Upper lobe of left lung (tissue), 6 donors: ENCODE measurements at regions not wholly inside any gene's neighbourhood (a gene's known extent, or its start where the extent isn't known, plus 50 kb on each side); places are given as distances from the start of the nearest gene placed in this dataset.

Experiments used
- ATAC-seq, 2 donors: fragments of 200-7000 bp; cut with Tn5 transposase; one replicate each; pipeline ENCODE4 v1.9.1; 2022; ENCODE audit warnings: mild to moderate bottlenecking in 2 of 2, moderate library complexity in 2 of 2; ENCODE audit not compliant: low FRiP score in 2 of 2
- DNase-seq, 2 donors: peaks; one replicate each; pipeline ENCODE4 v3.0.0-alpha.2; 2019 to 2020
- H3K27ac ChIP-seq, 4 donors: fragments of 200-600 bp; sonication (generic); one replicate each; pipeline ENCODE4 v1.5.1; 2016 to 2019
- H3K27me3 ChIP-seq, 4 donors: fragments of 200-600 bp; sonication (generic); one replicate each; pipeline ENCODE4 v1.5.1; 2017 to 2019
- H3K36me3 ChIP-seq, 4 donors: fragments of 200-600 bp; sonication (generic); one replicate each; pipeline ENCODE4 v1.5.1; 2016 to 2019
- H3K4me1 ChIP-seq, 4 donors: fragments of 200-600 bp; sonication (generic); one replicate each; pipeline ENCODE4 v1.5.1; 2018 to 2019
- H3K4me3 ChIP-seq, 4 donors: fragments of 200-600 bp; sonication (generic); one replicate each; pipeline ENCODE4 v1.5.1; 2017 to 2019; ENCODE audit warnings: mild to moderate bottlenecking in 2 of 4, moderate library complexity in 1 of 4
- H3K9me3 ChIP-seq, 4 donors: fragments of 200-600 bp; sonication (generic); one replicate each; pipeline ENCODE4 v1.5.1; 2018 to 2019
- CTCF ChIP-seq, 6 experiments: fragments of 450-650 bp in 4 of 6; fragments of 200-600 bp in 2 of 6; sonication (generic) in 2 of 6; IDR thresholded peaks; one replicate each; pipeline ENCODE4 v1.5.1; 2016 to 2019; ENCODE audit warnings: antibody characterized with exemption in 6 of 6
- EP300 ChIP-seq, 4 donors: sonication (generic); formaldehyde crosslinking; IDR thresholded peaks; one replicate each; pipeline ENCODE4 v1.5.1; 2017; ENCODE audit warnings: antibody characterized with exemption in 4 of 4, control low read depth in 2 of 4
- POLR2A ChIP-seq, 4 donors: fragments of 450-650 bp; IDR thresholded peaks; one replicate each; pipeline ENCODE4 v1.5.1; 2016 to 2017; ENCODE audit warnings: antibody characterized with exemption in 4 of 4, mild to moderate bottlenecking in 2 of 4
- POLR2AphosphoS5 ChIP-seq, 2 donors: sonication (generic); formaldehyde crosslinking; IDR thresholded peaks; one replicate each; pipeline ENCODE4 v1.5.1; 2017; ENCODE audit warnings: antibody characterized with exemption in 2 of 2
- WGBS, 2 donors: methylation state at CpG; one replicate each; pipeline ENCODE4 v1.1.5; 2017 to 2018; 5-methylcytosine and 5-hydroxymethylcytosine counted together
- donor health status: DM: no; HTN: no; CAD: no; lungs with moderate emphysema.
- donor health status: DM: no; HTN: yes; CAD: no; lungs with severe emphysema.

DNA sequence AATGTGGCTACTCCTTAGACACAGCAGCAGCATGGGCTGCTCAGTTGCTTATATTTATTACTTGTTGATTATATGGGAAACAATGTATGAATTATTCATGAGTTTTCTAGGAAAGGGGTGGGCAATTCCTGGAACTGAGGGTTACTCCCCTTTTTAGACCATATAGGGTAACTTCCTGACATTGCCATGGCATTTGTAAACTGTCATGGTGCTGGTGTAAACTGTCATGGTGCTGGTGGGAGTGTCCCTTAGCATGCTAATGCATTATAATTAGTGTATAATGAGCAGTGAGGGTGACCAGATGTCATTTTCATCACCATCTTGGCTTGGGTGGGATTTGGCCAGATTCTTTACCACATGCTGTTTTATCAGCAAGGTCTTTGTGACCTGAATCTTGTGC, 734.6 kb upstream of the PTPRD start:
- Histone ChIP-seq H3K9me3 (peaks cover 0 to 2% (median 0%) of the 10 kb centered on the region in 4 donors), H3K36me3 (no peaks in the 10 kb centered on the region), H3K27me3 (no peaks in the 10 kb centered on the region), H3K27ac (no peak overlapping the region), H3K4me3 (no peak overlapping the region), H3K4me1 (no peaks in the 10 kb centered on the region)
- TF ChIP-seq CTCF (IDR thresholded peaks at IDR 0.05) = no peak
- TF ChIP-seq POLR2AphosphoS5 (IDR thresholded peaks at IDR 0.05) = no peak
- TF ChIP-seq POLR2A (IDR thresholded peaks at IDR 0.05) = no peak
- TF ChIP-seq EP300 (IDR thresholded peaks at IDR 0.05) = no peak
- ATAC-seq (no peak), DNase-seq (no peak)

- DNase-seq = no peak
- Histone ChIP-seq H3K4me3 (no peak overlapping the region), H3K36me3 (no peaks in the 10 kb centered on the region), H3K27me3 (no peaks in the 10 kb centered on the region), H3K4me1 (no peaks in the 10 kb centered on the region), H3K9me3 (peaks cover 0 to 2% (median 0%) of the 10 kb centered on the region in 4 donors), H3K27ac (no peak overlapping the region)
- WGBS, 2 donors = 72 to 74% methylated on average over 5 of the region's 5 CpGs
- no peak for ATAC-seq
- TF ChIP-seq CTCF (IDR thresholded peaks at IDR 0.05) = no peak
- no peak for TF ChIP-seq POLR2AphosphoS5 (IDR thresholded peaks at IDR 0.05)
- TF ChIP-seq POLR2A (IDR thresholded peaks at IDR 0.05) = no peak
- TF ChIP-seq EP300 (IDR thresholded peaks at IDR 0.05) = no peak
These were observed 735.6 kb upstream of the PTPRD start for GRCh38 chr9:11348366-11348765.

- H3K36me3 ChIP-seq = no peaks in the 10 kb centered on the region
- WGBS, 2 donors = 71 to 81% methylated on average over 4 to 5 of the region's 5 CpGs
- H3K27ac ChIP-seq = no peak overlapping the region
- H3K4me1 ChIP-seq = no peaks in the 10 kb centered on the region
- H3K27me3 ChIP-seq = no peaks in the 10 kb centered on the region
- peaks cover 0 to 2% (median 0%) of the 10 kb centered on the region in 4 donors for H3K9me3 ChIP-seq
- TF ChIP-seq POLR2AphosphoS5 (IDR thresholded peaks at IDR 0.05) (no peak), EP300 (IDR thresholded peaks at IDR 0.05) (no peak), POLR2A (IDR thresholded peaks at IDR 0.05) (no peak), CTCF (IDR thresholded peaks at IDR 0.05) (no peak)
- no peak for ATAC-seq
- no peak for DNase-seq
- no peak overlapping the region for H3K4me3 ChIP-seq
These were observed 736.4 kb upstream of the PTPRD start for GRCh38 chr9:11349187-11349586.

DNA sequence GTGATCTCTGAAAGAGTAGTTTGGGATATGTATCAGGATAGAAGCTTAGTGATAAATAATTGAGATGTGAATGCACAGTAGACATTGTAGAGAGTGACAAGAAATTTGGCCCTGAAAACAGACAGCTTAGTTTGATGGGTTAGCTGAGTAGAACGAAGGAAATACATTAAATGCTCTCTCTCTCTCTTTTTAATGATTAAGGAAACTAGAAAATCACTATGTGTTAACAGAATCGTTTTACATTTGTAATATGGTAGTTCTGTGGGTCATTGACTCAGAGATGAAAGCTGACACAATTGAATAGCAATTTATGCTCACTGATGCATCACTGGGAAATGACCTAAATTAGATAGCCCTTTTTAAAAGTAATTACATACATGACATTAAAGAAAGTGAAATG, 739.8 kb upstream of the PTPRD start:
- TF ChIP-seq POLR2A (IDR thresholded peaks at IDR 0.05) (no peak), EP300 (IDR thresholded peaks at IDR 0.05) (no peak), CTCF (IDR thresholded peaks at IDR 0.05) (no peak), POLR2AphosphoS5 (IDR thresholded peaks at IDR 0.05) (no peak)
- Histone ChIP-seq H3K4me1 (no peaks in the 10 kb centered on the region), H3K36me3 (no peaks in the 10 kb centered on the region), H3K9me3 (peaks cover 0 to 2% (median 0%) of the 10 kb centered on the region in 4 donors), H3K27ac (no peak overlapping the region), H3K27me3 (no peaks in the 10 kb centered on the region), H3K4me3 (no peak overlapping the region)
- DNase-seq (no peak), ATAC-seq (no peak)
- 54 to 68% methylated on average over 2 of the region's 2 CpGs for WGBS, 2 donors

DNA sequence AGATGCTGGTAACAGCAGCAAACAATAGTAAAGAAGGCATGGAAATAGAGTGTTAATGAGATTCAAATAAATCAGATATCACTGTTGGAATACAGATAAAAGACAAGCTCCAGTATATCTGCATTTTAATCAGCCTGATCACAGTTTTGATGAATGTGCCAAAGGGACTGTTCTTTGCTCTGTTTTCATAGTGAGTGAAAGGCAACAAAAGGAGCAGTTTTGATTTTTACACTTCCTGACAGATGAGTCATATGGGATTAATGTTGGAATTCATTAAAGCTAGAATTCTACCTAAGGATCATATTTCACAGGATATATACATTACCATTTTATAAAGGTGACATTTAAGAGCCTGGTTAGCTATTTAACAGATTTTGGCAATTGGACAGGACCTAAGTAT, 743.3 kb upstream of the PTPRD start:
- DNase-seq = no peak
- Histone ChIP-seq H3K4me3 (no peak overlapping the region), H3K27me3 (no peaks in the 10 kb centered on the region), H3K27ac (no peak overlapping the region), H3K9me3 (no peaks in the 10 kb centered on the region), H3K4me1 (no peaks in the 10 kb centered on the region), H3K36me3 (no peaks in the 10 kb centered on the region)
- no peak for ATAC-seq
- TF ChIP-seq CTCF (IDR thresholded peaks at IDR 0.05) (no peak), POLR2AphosphoS5 (IDR thresholded peaks at IDR 0.05) (no peak), EP300 (IDR thresholded peaks at IDR 0.05) (no peak), POLR2A (IDR thresholded peaks at IDR 0.05) (no peak)
